WERI-Rb-1 (cell line): ENCODE measurements at regions not wholly inside any gene's neighbourhood (a gene's known extent, or its start where the extent isn't known, plus 50 kb on each side); places are given as distances from the start of the nearest gene placed in this dataset.

Experiments
- DNase-seq: peaks from one replicate; pipeline ENCODE4 v3.0.0-alpha.2; 2020
- H3K27ac ChIP-seq: fragments of 250-450 bp; sonication (Bioruptor Pico); 2 replicates; pipeline ENCODE4 v1.5.1; 2020; ENCODE audit warnings: mild to moderate bottlenecking, moderate library complexity
- H3K27me3 ChIP-seq: fragments of 250-450 bp; sonication (Bioruptor Pico); 2 replicates; pipeline ENCODE4 v1.5.1; 2021; ENCODE audit warnings: mild to moderate bottlenecking, low read depth, moderate library complexity; ENCODE audit not compliant: insufficient read depth, severe bottlenecking
- H3K36me3 ChIP-seq: fragments of 250-450 bp; sonication (Bioruptor Pico); 2 replicates; pipeline ENCODE4 v1.5.1; 2020; ENCODE audit warnings: mild to moderate bottlenecking, moderate library complexity
- H3K4me3 ChIP-seq: 2 replicates; pipeline ENCODE4 v1.5.1; 2011; ENCODE audit warnings: low read depth, mild to moderate bottlenecking, control low read depth, low read length
- H3K9me3 ChIP-seq: fragments of 250-450 bp; sonication (Bioruptor Pico); 2 replicates; pipeline ENCODE4 v1.5.1; 2021; ENCODE audit warnings: mild to moderate bottlenecking, moderate library complexity; ENCODE audit not compliant: severe bottlenecking
- TF ChIP-seq, protein P1 (sequence below): IDR thresholded peaks from 2 replicates; pipeline ENCODE4 v1.5.1; 2011; ENCODE audit warnings: low read depth, mild to moderate bottlenecking, control low read depth, inconsistent platforms, low read length

DNA sequence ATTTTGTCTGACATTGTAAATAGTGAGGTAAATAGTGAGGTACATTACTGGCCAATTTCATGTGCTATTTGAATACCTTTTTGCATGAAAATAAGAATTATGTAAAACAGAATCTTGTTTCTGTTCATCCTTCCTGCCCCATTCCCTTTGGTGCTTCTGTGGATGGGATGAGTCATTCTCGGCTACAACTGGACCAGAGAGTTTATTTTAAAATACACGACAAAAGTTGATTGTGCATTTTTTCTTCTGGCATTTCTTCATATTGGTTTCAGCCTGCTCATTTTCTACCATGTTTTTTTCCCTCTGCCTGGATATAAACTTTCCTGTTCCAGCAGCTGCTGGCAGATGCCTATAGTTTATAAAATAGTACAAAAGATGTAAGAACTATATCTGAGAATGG, 107.5 kb downstream of the CYSLTR2 start:
- Histone ChIP-seq H3K36me3 (no peaks in the 10 kb centered on the region), H3K9me3 (no peaks in the 10 kb centered on the region), H3K4me3 (no peak overlapping the region), H3K27ac (no peak overlapping the region), H3K27me3 (no peaks in the 10 kb centered on the region)
- TF ChIP-seq, protein P1, sequence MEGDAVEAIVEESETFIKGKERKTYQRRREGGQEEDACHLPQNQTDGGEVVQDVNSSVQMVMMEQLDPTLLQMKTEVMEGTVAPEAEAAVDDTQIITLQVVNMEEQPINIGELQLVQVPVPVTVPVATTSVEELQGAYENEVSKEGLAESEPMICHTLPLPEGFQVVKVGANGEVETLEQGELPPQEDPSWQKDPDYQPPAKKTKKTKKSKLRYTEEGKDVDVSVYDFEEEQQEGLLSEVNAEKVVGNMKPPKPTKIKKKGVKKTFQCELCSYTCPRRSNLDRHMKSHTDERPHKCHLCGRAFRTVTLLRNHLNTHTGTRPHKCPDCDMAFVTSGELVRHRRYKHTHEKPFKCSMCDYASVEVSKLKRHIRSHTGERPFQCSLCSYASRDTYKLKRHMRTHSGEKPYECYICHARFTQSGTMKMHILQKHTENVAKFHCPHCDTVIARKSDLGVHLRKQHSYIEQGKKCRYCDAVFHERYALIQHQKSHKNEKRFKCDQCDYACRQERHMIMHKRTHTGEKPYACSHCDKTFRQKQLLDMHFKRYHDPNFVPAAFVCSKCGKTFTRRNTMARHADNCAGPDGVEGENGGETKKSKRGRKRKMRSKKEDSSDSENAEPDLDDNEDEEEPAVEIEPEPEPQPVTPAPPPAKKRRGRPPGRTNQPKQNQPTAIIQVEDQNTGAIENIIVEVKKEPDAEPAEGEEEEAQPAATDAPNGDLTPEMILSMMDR = no peak
- no peak for DNase-seq

DNA sequence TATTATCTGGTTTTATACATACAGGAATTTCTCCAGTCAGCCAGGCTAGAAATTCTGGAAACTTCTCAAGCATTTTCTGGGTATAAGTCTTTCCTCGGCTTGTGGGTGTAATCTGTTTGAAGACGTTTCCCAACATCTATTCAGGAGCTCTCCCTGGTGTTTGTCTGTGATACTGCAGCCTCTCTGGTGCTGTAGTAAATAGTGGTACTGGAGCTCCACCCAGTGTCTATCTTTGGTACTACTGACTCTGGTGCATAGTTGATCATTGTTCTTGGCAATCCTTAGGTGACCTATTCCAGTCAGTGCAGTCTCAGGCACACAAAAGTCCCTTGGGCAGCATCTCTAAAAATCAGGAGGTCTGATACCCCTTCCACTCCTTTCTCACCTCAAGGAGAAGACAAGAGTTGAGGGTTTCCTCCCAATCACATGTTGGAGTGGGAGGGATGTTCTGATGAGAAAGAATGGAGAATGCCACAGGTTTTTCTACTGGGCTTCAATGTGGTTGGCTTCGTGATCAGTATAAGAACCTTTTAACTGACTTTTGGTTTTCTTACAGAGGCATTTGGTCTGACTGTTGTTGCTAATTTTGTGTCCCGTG, 115.5 kb downstream of the CYSLTR2 start:
- TF ChIP-seq, protein P1 = no peak
- no peaks in the 10 kb centered on the region for H3K36me3 ChIP-seq
- H3K27me3 ChIP-seq = no peaks in the 10 kb centered on the region
- DNase-seq = no peak
- no peak overlapping the region for H3K4me3 ChIP-seq
- no peaks in the 10 kb centered on the region for H3K9me3 ChIP-seq
- no peak overlapping the region for H3K27ac ChIP-seq

DNA sequence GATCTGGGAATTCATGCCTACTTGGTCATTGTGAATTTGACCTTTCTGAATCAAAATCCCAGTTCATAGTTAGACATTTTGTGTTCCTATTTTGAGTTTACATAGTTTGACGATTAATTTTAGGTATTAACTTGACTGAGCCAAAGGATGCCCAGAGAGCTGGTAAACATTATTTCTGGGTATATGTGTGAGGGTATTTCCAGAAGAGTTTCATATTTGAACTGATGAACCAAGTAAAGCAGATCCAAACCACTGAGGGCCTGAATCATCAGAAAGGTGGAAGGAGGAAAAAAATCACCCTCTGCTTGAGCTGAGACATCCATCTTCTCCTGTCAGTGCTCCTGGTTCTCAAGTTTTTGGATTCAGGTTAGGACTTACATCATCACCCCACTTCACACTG, 116.6 kb downstream of the CYSLTR2 start:
- TF ChIP-seq, protein P1 = no peak
- Histone ChIP-seq H3K4me3 (no peak overlapping the region), H3K27me3 (no peaks in the 10 kb centered on the region), H3K27ac (no peak overlapping the region), H3K9me3 (no peaks in the 10 kb centered on the region), H3K36me3 (no peaks in the 10 kb centered on the region)
- no peak for DNase-seq

- H3K27ac ChIP-seq = no peak overlapping the region
Measured at GRCh38 chr13:48772908-48773307, 119.2 kb downstream of the CYSLTR2 start.

GRCh38 chr13:48773531-48774275, 120.0 kb downstream of the CYSLTR2 start:
- no peak overlapping the region for H3K27ac ChIP-seq
- H3K27me3 ChIP-seq = no peaks in the 10 kb centered on the region
- no peak overlapping the region for H3K4me3 ChIP-seq
- DNase-seq = no peak
- no peaks in the 10 kb centered on the region for H3K9me3 ChIP-seq
- TF ChIP-seq, protein P1 = no peak
- H3K36me3 ChIP-seq = no peaks in the 10 kb centered on the region

More at GRCh38 chr13:48772908-48773307, 119.2 kb downstream of the CYSLTR2 start:
- Histone ChIP-seq H3K4me3 (no peak overlapping the region), H3K27me3 (no peaks in the 10 kb centered on the region), H3K36me3 (no peaks in the 10 kb centered on the region), H3K9me3 (no peaks in the 10 kb centered on the region)
- DNase-seq = no peak
- TF ChIP-seq, protein P1 = no peak
